Astrocyte (in vitro differentiated cells and primary cell): ENCODE measurements at regions not wholly inside any gene's neighbourhood (a gene's known extent, or its start where the extent isn't known, plus 50 kb on each side); places are given as distances from the start of the nearest gene placed in this dataset.

ENCODE experiments used
- DNase-seq: peaks from one replicate; pipeline ENCODE4 v3.0.0-alpha.2; 2010; ENCODE audit warnings: low read depth
- FAIRE-seq: peaks from 2 replicates; lab custom pipeline; 2011; peaks lifted over from hg19 to GRCh38; lab: Jason Lieb, UNC
- H2AFZ ChIP-seq: 2 replicates; pipeline ENCODE4 v1.6.0; 2012; ENCODE audit warnings: low read depth, low read length, inconsistent platforms
- H3K27ac ChIP-seq: 2 replicates; pipeline ENCODE4 v1.5.1; 2011; ENCODE audit warnings: low read depth, low read length, inconsistent platforms
- H3K27me3 ChIP-seq: 2 replicates; pipeline ENCODE4 v1.6.0; 2011; ENCODE audit warnings: low read length, inconsistent platforms; ENCODE audit not compliant: insufficient read depth
- H3K36me3 ChIP-seq: 2 replicates; pipeline ENCODE4 v1.5.1; 2011; ENCODE audit warnings: low read length, inconsistent platforms; ENCODE audit not compliant: insufficient read depth
- H3K4me1 ChIP-seq: 2 replicates; pipeline ENCODE4 v1.5.1; 2011; ENCODE audit warnings: low read length, inconsistent platforms; ENCODE audit not compliant: insufficient read depth
- H3K4me2 ChIP-seq: 2 replicates; pipeline ENCODE4 v1.6.0; 2012; ENCODE audit warnings: low read length, inconsistent platforms
- H3K4me3 ChIP-seq: 2 replicates; pipeline ENCODE4 v1.5.1; 2011; ENCODE audit warnings: low read depth, mild to moderate bottlenecking, low read length, inconsistent platforms; ENCODE audit not compliant: insufficient read depth
- H3K79me2 ChIP-seq: 2 replicates; pipeline ENCODE4 v1.6.0; 2012; ENCODE audit warnings: mild to moderate bottlenecking, low read length, inconsistent platforms; ENCODE audit not compliant: insufficient read depth
- H3K9ac ChIP-seq: 2 replicates; pipeline ENCODE4 v1.6.0; 2012; ENCODE audit warnings: mild to moderate bottlenecking, low read length, inconsistent platforms
- H3K9me3 ChIP-seq: 2 replicates; pipeline ENCODE4 v1.5.1; 2012; ENCODE audit warnings: low read depth, mild to moderate bottlenecking, low read length, inconsistent platforms; ENCODE audit not compliant: insufficient read depth
- H4K20me1 ChIP-seq: 2 replicates; pipeline ENCODE4 v1.6.0; 2012; ENCODE audit warnings: low read length, inconsistent platforms; ENCODE audit not compliant: insufficient read depth
- H3K27ac Mint-ChIP-seq: one replicate; pipeline ENCODE4 v1.8.0; 2021; ENCODE audit warnings: mild to moderate bottlenecking, mixed read lengths; ENCODE audit not compliant: unreplicated experiment
- H3K27me3 Mint-ChIP-seq: one replicate; pipeline ENCODE4 v1.8.0; 2021; ENCODE audit warnings: low read depth, mixed read lengths; ENCODE audit not compliant: unreplicated experiment
- H3K36me3 Mint-ChIP-seq: one replicate; pipeline ENCODE4 v1.8.0; 2021; ENCODE audit warnings: low read depth, mixed read lengths; ENCODE audit not compliant: unreplicated experiment
- H3K4me1 Mint-ChIP-seq: one replicate; pipeline ENCODE4 v1.8.0; 2021; ENCODE audit warnings: low read depth, mixed read lengths; ENCODE audit not compliant: unreplicated experiment
- H3K4me3 Mint-ChIP-seq: one replicate; pipeline ENCODE4 v1.8.0; 2021; ENCODE audit warnings: mild to moderate bottlenecking, moderate library complexity, mixed read lengths; ENCODE audit not compliant: unreplicated experiment
- H3K9me3 Mint-ChIP-seq: one replicate; pipeline ENCODE4 v1.8.0; 2021; ENCODE audit warnings: mild to moderate bottlenecking, mixed read lengths; ENCODE audit not compliant: unreplicated experiment
- CTCF ChIP-seq: IDR thresholded peaks from 2 replicates; pipeline ENCODE4 v1.5.1; 2011; ENCODE audit warnings: low read depth, mild to moderate bottlenecking, inconsistent platforms, low read length, moderate library complexity; ENCODE audit not compliant: insufficient read depth
- EZH2 ChIP-seq: IDR thresholded peaks from 2 replicates; pipeline ENCODE4 v1.6.1; 2012; ENCODE audit warnings: mild to moderate bottlenecking, low read length, inconsistent platforms; ENCODE audit not compliant: insufficient read depth

- Histone ChIP-seq H3K4me2 (no peak overlapping the region), H3K4me3 (no peak overlapping the region), H3K4me1 (no peaks in the 10 kb centered on the region), H2AFZ (no peak overlapping the region), H3K9ac (no peak overlapping the region), H3K27ac (no peak overlapping the region), H4K20me1 (no peaks in the 10 kb centered on the region), H3K36me3 (no peaks in the 10 kb centered on the region), H3K79me2 (no peaks in the 10 kb centered on the region), H3K27me3 (no peaks in the 10 kb centered on the region), H3K9me3 (peaks cover 18% of the 10 kb centered on the region)
- no peak overlapping the region for H3K27ac Mint-ChIP-seq
- no peak for FAIRE-seq
- no peak overlapping the region for H3K4me3 Mint-ChIP-seq
- no peaks in the 10 kb centered on the region for H3K36me3 Mint-ChIP-seq
- no peaks in the 10 kb centered on the region for H3K4me1 Mint-ChIP-seq
- DNase-seq = no peak
- no peak for TF ChIP-seq CTCF
- TF ChIP-seq EZH2 = no peak
- peaks cover 2% of the 10 kb centered on the region for H3K27me3 Mint-ChIP-seq
- H3K9me3 Mint-ChIP-seq = peaks cover 4% of the 10 kb centered on the region
Measured at GRCh38 chr22:49595465-49596078, 232.1 kb downstream of the BRD1 start.

GRCh38 chr22:49594078-49594477 is 233.6 kb downstream of the BRD1 start:
- Mint-ChIP-seq H3K4me3 (no peak overlapping the region), H3K36me3 (no peaks in the 10 kb centered on the region), H3K4me1 (no peaks in the 10 kb centered on the region), H3K27me3 (peaks cover 10% of the 10 kb centered on the region), H3K9me3 (peaks cover 4% of the 10 kb centered on the region), H3K27ac (no peak overlapping the region)
- Histone ChIP-seq H3K9me3 (peaks cover 18% of the 10 kb centered on the region), H3K9ac (no peak overlapping the region), H3K4me2 (no peak overlapping the region), H3K27ac (no peak overlapping the region), H3K27me3 (no peaks in the 10 kb centered on the region), H3K4me1 (no peaks in the 10 kb centered on the region), H3K36me3 (no peaks in the 10 kb centered on the region), H2AFZ (no peak overlapping the region), H3K4me3 (no peak overlapping the region), H3K79me2 (no peaks in the 10 kb centered on the region), H4K20me1 (no peaks in the 10 kb centered on the region)
- TF ChIP-seq EZH2 (no peak), CTCF (no peak)
- DNase-seq (no peak), FAIRE-seq (no peak)

GRCh38 chr22:49593509-49593908 is 234.2 kb downstream of the BRD1 start:
- Histone ChIP-seq H3K9me3 (peaks cover 18% of the 10 kb centered on the region), H3K4me2 (no peak overlapping the region)
- no peak for DNase-seq

More at GRCh38 chr22:49593509-49593908, 234.2 kb downstream of the BRD1 start:
- Histone ChIP-seq H3K79me2 (no peaks in the 10 kb centered on the region), H3K27me3 (no peaks in the 10 kb centered on the region), H3K4me3 (no peak overlapping the region), H3K36me3 (no peaks in the 10 kb centered on the region), H2AFZ (no peak overlapping the region), H3K27ac (no peak overlapping the region), H4K20me1 (no peaks in the 10 kb centered on the region), H3K4me1 (no peaks in the 10 kb centered on the region), H3K9ac (no peak overlapping the region)
- H3K4me3 Mint-ChIP-seq = no peak overlapping the region
- TF ChIP-seq CTCF = no peak
- no peak for TF ChIP-seq EZH2
- H3K4me1 Mint-ChIP-seq = no peaks in the 10 kb centered on the region
- H3K36me3 Mint-ChIP-seq = no peaks in the 10 kb centered on the region
- no peak for FAIRE-seq
- peaks cover 14% of the 10 kb centered on the region for H3K27me3 Mint-ChIP-seq
- H3K27ac Mint-ChIP-seq = no peak overlapping the region
- peaks cover 8% of the 10 kb centered on the region for H3K9me3 Mint-ChIP-seq
